Activated CD4-positive, alpha-beta T cell treated with anti-CD3 and anti-CD28 coated beads for 36 hours (primary cell): ENCODE measurements at regions not wholly inside any gene's neighbourhood (a gene's known extent, or its start where the extent isn't known, plus 50 kb on each side); places are given as distances from the start of the nearest gene placed in this dataset.
"Not testable (repeated sequence)": the region's sequence is repeated elsewhere in the genome, so short reads cannot be mapped to it uniquely, and the experiment has no call there.

Experiments
- ATAC-seq: fragments of 200-7000 bp; cut with Tn5 transposase; one replicate; pipeline ENCODE4 v1.10.0; 2021; ENCODE audit warnings: mild to moderate bottlenecking, moderate library complexity
- CTCF ChIA-PET: fragments of 350-600 bp; sonication (Branson Sonifier 250); formaldehyde crosslinking; loops from one replicate; lab custom pipeline; 2021; ENCODE audit warnings: antibody characterized with exemption; lab: Charles Lee
- POLR2A ChIA-PET: fragments of 350-600 bp; sonication (Branson Sonifier 250); formaldehyde crosslinking; loops from one replicate; lab custom pipeline; 2021; ENCODE audit warnings: antibody characterized with exemption, inconsistent platforms; lab: Charles Lee
- DNase-seq: peaks from one replicate; pipeline ENCODE4 v3.0.0-alpha.2; 2020
- H3K27ac Mint-ChIP-seq: one replicate; pipeline ENCODE4 v1.8.0; 2021; ENCODE audit warnings: mixed read lengths
- H3K27me3 Mint-ChIP-seq: one replicate; pipeline ENCODE4 v1.8.0; 2021; ENCODE audit warnings: mixed read lengths
- H3K36me3 Mint-ChIP-seq: one replicate; pipeline ENCODE4 v1.8.0; 2021; ENCODE audit warnings: low read depth, mixed read lengths
- H3K4me1 Mint-ChIP-seq: one replicate; pipeline ENCODE4 v1.8.0; 2021; ENCODE audit warnings: mixed read lengths
- H3K4me3 Mint-ChIP-seq: one replicate; pipeline ENCODE4 v1.8.0; 2021; ENCODE audit warnings: mild to moderate bottlenecking, moderate library complexity, mixed read lengths
- H3K9me3 Mint-ChIP-seq: one replicate; pipeline ENCODE4 v1.8.0; 2021; ENCODE audit warnings: low read depth, mixed read lengths
- intact Hi-C, 2 experiments: fragments of 100-400 bp; cut with DNase I in 1 of 2; cut with micrococcal nuclease in 1 of 2; formaldehyde crosslinking; loops; one replicate each; pipeline versions ENCODE4 v1.14.2 to v1.15.1; 2022 to 2024; cut with DNase I, micrococcal nuclease

- no peak for DNase-seq
- ATAC-seq = no peak
- Mint-ChIP-seq H3K4me1 (peaks cover 11% of the 10 kb centered on the region), H3K4me3 (no peak overlapping the region), H3K9me3 (peaks cover 4% of the 10 kb centered on the region), H3K36me3 (no peaks in the 10 kb centered on the region), H3K27me3 (no peaks in the 10 kb centered on the region), H3K27ac (no peak overlapping the region)
- intact Hi-C loops = no loop called here
- ChIA-PET POLR2A (no interaction called here), CTCF (interaction anchor here (1.0 kb wide), 1 partner anchor 36 kb away, joined by 3 read pairs; no protein-coding TSS in a partner anchor)
These were observed 348.1 kb downstream of the SV2B start for GRCh38 chr15:91447991-91448644.

- H3K27me3 Mint-ChIP-seq, H3K36me3 Mint-ChIP-seq, intact Hi-C loops, CTCF ChIA-PET, POLR2A ChIA-PET, ATAC-seq, DNase-seq: not testable (repeated sequence)
- H3K9me3 Mint-ChIP-seq = peaks cover 21% of the 10 kb centered on the region
- H3K4me1 Mint-ChIP-seq = peaks cover 18% of the 10 kb centered on the region
- peak overlapping the region; percentile 1 for H3K4me3 Mint-ChIP-seq
- peak overlapping the region; percentile 49 for H3K27ac Mint-ChIP-seq
These were observed 353.3 kb downstream of the SV2B start for GRCh38 chr15:91453376-91453775.

GRCh38 chr15:91456251-91456718 is 356.2 kb downstream of the SV2B start:
- no peak overlapping the region for H3K27ac Mint-ChIP-seq
- H3K36me3 Mint-ChIP-seq = no peaks in the 10 kb centered on the region
- no peak for DNase-seq
- no peak overlapping the region for H3K4me3 Mint-ChIP-seq
- peaks cover 19% of the 10 kb centered on the region for H3K9me3 Mint-ChIP-seq
- no peak for ATAC-seq
- intact Hi-C loops = no loop called here
- ChIA-PET CTCF (no interaction called here), POLR2A (no interaction called here)
- no peaks in the 10 kb centered on the region for H3K27me3 Mint-ChIP-seq
- H3K4me1 Mint-ChIP-seq = peaks cover 17% of the 10 kb centered on the region

- intact Hi-C loops = no loop called here
- Mint-ChIP-seq H3K9me3 (peaks cover 18% of the 10 kb centered on the region), H3K27ac (no peak overlapping the region), H3K36me3 (no peaks in the 10 kb centered on the region), H3K4me3 (no peak overlapping the region), H3K4me1 (peaks cover 17% of the 10 kb centered on the region), H3K27me3 (no peaks in the 10 kb centered on the region)
- no peak for ATAC-seq
- ChIA-PET POLR2A (no interaction called here), CTCF (no interaction called here)
- DNase-seq = no peak
These were observed 356.9 kb downstream of the SV2B start for GRCh38 chr15:91456921-91457320.

GRCh38 chr15:91461377-91461776 is 361.3 kb downstream of the SV2B start:
- ATAC-seq (no peak), DNase-seq (no peak)
- H3K4me3 Mint-ChIP-seq = no peak overlapping the region
- intact Hi-C loops = no loop called here
- H3K9me3 Mint-ChIP-seq = no peaks in the 10 kb centered on the region
- ChIA-PET POLR2A (no interaction called here), CTCF (no interaction called here)
- no peak overlapping the region for H3K27ac Mint-ChIP-seq
- no peaks in the 10 kb centered on the region for H3K27me3 Mint-ChIP-seq
- no peaks in the 10 kb centered on the region for H3K36me3 Mint-ChIP-seq
- H3K4me1 Mint-ChIP-seq = no peaks in the 10 kb centered on the region

- intact Hi-C loops = no loop called here
- DNase-seq (no peak), ATAC-seq (no peak)
- Mint-ChIP-seq H3K27ac (no peak overlapping the region), H3K27me3 (peaks cover 2% of the 10 kb centered on the region), H3K4me1 (peaks cover 15% of the 10 kb centered on the region), H3K9me3 (no peaks in the 10 kb centered on the region), H3K36me3 (no peaks in the 10 kb centered on the region), H3K4me3 (no peak overlapping the region)
- ChIA-PET POLR2A (no interaction called here), CTCF (no interaction called here)
These were observed 365.0 kb downstream of the SV2B start for GRCh38 chr15:91465086-91465485.

- DNase-seq = no peak
- no peak overlapping the region for H3K4me3 Mint-ChIP-seq
- H3K27ac Mint-ChIP-seq = no peak overlapping the region
- ATAC-seq = no peak
- intact Hi-C loops = no loop called here
- peaks cover 2% of the 10 kb centered on the region for H3K9me3 Mint-ChIP-seq
- CTCF ChIA-PET = no interaction called here
- peaks cover 2% of the 10 kb centered on the region for H3K27me3 Mint-ChIP-seq
- H3K4me1 Mint-ChIP-seq = peaks cover 21% of the 10 kb centered on the region
- POLR2A ChIA-PET = no interaction called here
- H3K36me3 Mint-ChIP-seq = no peaks in the 10 kb centered on the region
These were observed 365.6 kb downstream of the SV2B start for GRCh38 chr15:91465696-91466095.

- intact Hi-C loops = no loop called here
- no peaks in the 10 kb centered on the region for H3K36me3 Mint-ChIP-seq
- peak; percentile 30 for DNase-seq
These were observed 369.0 kb downstream of the SV2B start for GRCh38 chr15:91468871-91469580.

GRCh38 chr15:91469632-91470567 is 369.8 kb downstream of the SV2B start:
- peaks cover 3% of the 10 kb centered on the region for H3K27me3 Mint-ChIP-seq
- H3K4me3 Mint-ChIP-seq = peak overlapping the region; percentile 43
- CTCF ChIA-PET = interaction anchor here (0.9 kb wide), 1 partner anchor 30 kb away, joined by 3 read pairs; no protein-coding TSS in a partner anchor
- intact Hi-C loops = loop anchor here in 1 of 2 experiments (5.0 to 10.0 kb wide), 2 partner anchors 237 to 385 kb away; partner anchors contain the start of gene SLCO3A1
- POLR2A ChIA-PET = interaction anchor here (0.6 kb wide), 1 partner anchor 1344 kb away, joined by 3 read pairs; no protein-coding TSS in a partner anchor
- peak; percentile 77 for DNase-seq
- peaks cover 7% of the 10 kb centered on the region for H3K9me3 Mint-ChIP-seq
- H3K4me1 Mint-ChIP-seq = peaks cover 43% of the 10 kb centered on the region
- no peaks in the 10 kb centered on the region for H3K36me3 Mint-ChIP-seq
- ATAC-seq = peak; percentile 76
- H3K27ac Mint-ChIP-seq = peak overlapping the region; percentile 89

More at GRCh38 chr15:91468871-91469580, 369.0 kb downstream of the SV2B start:
- CTCF ChIA-PET = interaction anchor here (0.9 kb wide), 1 partner anchor 29 kb away, joined by 3 read pairs; no protein-coding TSS in a partner anchor
- peaks cover 43% of the 10 kb centered on the region for H3K4me1 Mint-ChIP-seq
- POLR2A ChIA-PET = no interaction called here
- ATAC-seq = peak; percentile 20
- H3K27ac Mint-ChIP-seq = peak overlapping the region; percentile 89
- peak overlapping the region; percentile 43 for H3K4me3 Mint-ChIP-seq
- H3K27me3 Mint-ChIP-seq = peaks cover 3% of the 10 kb centered on the region
- H3K9me3 Mint-ChIP-seq = peaks cover 7% of the 10 kb centered on the region

GRCh38 chr15:91471468-91471867 is 371.4 kb downstream of the SV2B start:
- Mint-ChIP-seq H3K36me3 (no peaks in the 10 kb centered on the region), H3K27me3 (peaks cover 5% of the 10 kb centered on the region), H3K4me1 (peaks cover 43% of the 10 kb centered on the region), H3K4me3 (no peak overlapping the region), H3K9me3 (peaks cover 7% of the 10 kb centered on the region), H3K27ac (peak overlapping the region; percentile 14)
- intact Hi-C loops = loop anchor here in 1 of 2 experiments (5.0 to 10.0 kb wide), 2 partner anchors 236 to 383 kb away; partner anchors contain the start of gene SLCO3A1
- CTCF ChIA-PET = no interaction called here
- ATAC-seq (no peak), DNase-seq (peak; percentile 24)
- POLR2A ChIA-PET = no interaction called here

- POLR2A ChIA-PET = no interaction called here
- no peak overlapping the region for H3K4me3 Mint-ChIP-seq
These were observed 372.3 kb downstream of the SV2B start for GRCh38 chr15:91472316-91472756.

More at GRCh38 chr15:91472316-91472756, 372.3 kb downstream of the SV2B start:
- Mint-ChIP-seq H3K27me3 (peaks cover 5% of the 10 kb centered on the region), H3K36me3 (no peaks in the 10 kb centered on the region), H3K4me1 (peaks cover 43% of the 10 kb centered on the region), H3K27ac (no peak overlapping the region), H3K9me3 (peaks cover 7% of the 10 kb centered on the region)
- peak; percentile 26 for DNase-seq
- CTCF ChIA-PET = no interaction called here
- intact Hi-C loops = loop anchor here in 1 of 2 experiments (5.0 to 10.0 kb wide), 2 partner anchors 235 to 382 kb away; partner anchors contain the start of gene SLCO3A1
- peak; percentile 24 for ATAC-seq
